ENCODE measurements at regions not wholly inside any gene's neighbourhood (a gene's known extent, or its start where the extent isn't known, plus 50 kb on each side); places are given as distances from the start of the nearest gene placed in this dataset.

DNA sequence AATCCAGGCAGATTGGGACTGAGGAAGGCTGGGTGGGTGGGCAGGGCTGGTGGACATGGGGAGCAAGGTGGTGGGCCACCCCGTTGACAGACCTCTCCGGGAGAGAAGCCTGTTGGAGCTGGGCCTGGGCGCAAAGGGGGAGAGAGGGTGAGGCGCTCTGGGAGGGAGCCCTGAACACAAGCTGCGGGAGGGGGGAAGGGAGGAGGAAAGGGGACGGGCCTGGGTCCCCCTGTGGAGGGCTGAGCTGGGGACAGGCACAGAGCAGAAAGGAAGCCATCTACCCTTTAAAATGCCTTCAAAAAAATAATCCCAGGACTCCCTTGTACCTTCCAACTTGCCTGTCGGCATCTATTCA, 161.8 kb downstream of the PSMG1 start:
- DNase-seq (ENCODE audit: low read depth, low spot score) (no peak), ATAC-seq (no peak), FAIRE-seq (no peak)
- H3K27me3 ChIP-seq (replicated peaks in 1 of 2; ENCODE audit: control insufficient read depth in 2 of 2, insufficient read depth in 2 of 2, low read length in 1 of 2), result no peaks in the 10 kb centered on the region; a peak in 1 of 4 replicates
- TF ChIP-seq JUNB (IDR thresholded peaks at IDR 0.05), result no peak
- TF ChIP-seq ZNF24 (IDR thresholded peaks at IDR 0.05), result no peak
- TF ChIP-seq ESRRA (IDR thresholded peaks at IDR 0.05; ENCODE audit: low read length), result no peak
- no peak for TF ChIP-seq ZBTB33 (IDR thresholded peaks at IDR 0.05)
- no peak for TF ChIP-seq POU2F2 (IDR thresholded peaks at IDR 0.05; ENCODE audit: borderline replicate concordance, low read depth, low read length)
- no peak for TF ChIP-seq IKZF2 (IDR thresholded peaks at IDR 0.05)
- no peak for TF ChIP-seq ZZZ3 (IDR thresholded peaks at IDR 0.05; ENCODE audit: control insufficient read depth, insufficient read length, low read depth)
- no peak for TF ChIP-seq HCFC1 (IDR thresholded peaks at IDR 0.05; ENCODE audit: low read length)
- no peak for TF ChIP-seq CHD2 (IDR thresholded peaks at IDR 0.05; ENCODE audit: borderline replicate concordance, low read depth, low read length)
- no peak for TF ChIP-seq BHLHE40 (IDR thresholded peaks at IDR 0.05; ENCODE audit: borderline replicate concordance in 1 of 2, low read depth in 2 of 2, low read length in 1 of 2)
- no peak overlapping the region for H3K4me2 ChIP-seq (ENCODE audit: control insufficient read depth, insufficient read depth)
- ChIA-PET CTCF (no interaction called here), POLR2A (no interaction called here), RAD21 (ENCODE audit: unreplicated experiment) (interaction anchor here (0.6 kb wide), 1 partner anchor 37 kb away, joined by 3 read pairs; no protein-coding TSS in a partner anchor), SMC1A (ENCODE audit: uncharacterized antibody, unreplicated experiment) (no interaction called here)
- no peak overlapping the region for H3K27ac ChIP-seq (ENCODE audit: control insufficient read depth, insufficient read depth)
- in situ Hi-C loops (cut with MboI) (no loop called here), intact Hi-C loops (cut with micrococcal nuclease; ENCODE audit: unreplicated experiment) (no loop called here)
- 54% methylated on average over 7 of the region's 7 CpGs for WGBS (ENCODE audit: insufficient coverage, insufficient replicate concordance, low lambda C conversion rate, missing lambda C conversion rate)
- H3K4me3 ChIP-seq, result no peak overlapping the region
- H3K79me2 ChIP-seq (ENCODE audit: control insufficient read depth, insufficient read depth, low read length), result no peaks in the 10 kb centered on the region
- no peaks in the 10 kb centered on the region for H3K36me3 ChIP-seq (ENCODE audit: control insufficient read depth in 2 of 2, insufficient read depth in 2 of 2, low read length in 1 of 2)
- no peaks in the 10 kb centered on the region for H3K4me1 ChIP-seq (ENCODE audit: control insufficient read depth, insufficient read depth, low read length)
- no peaks in the 10 kb centered on the region for H4K20me1 ChIP-seq (ENCODE audit: control insufficient read depth, insufficient read depth)
- no peaks in the 10 kb centered on the region; the same call in 2 of the 3 replicates for H3K9me3 ChIP-seq (replicated peaks; ENCODE audit: control insufficient read depth, insufficient read depth, low read length)
- no peak overlapping the region for H3K9ac ChIP-seq (ENCODE audit: control insufficient read depth, insufficient read depth, low read length)
- H2AFZ ChIP-seq (ENCODE audit: control insufficient read depth, low read depth, low read length), result no peak overlapping the region
- BruUV-seq (replicated peaks), result no TSS peak

Measured in GM12878 (cell line).